ENCODE measurements at regions not wholly inside any gene's neighbourhood (a gene's known extent, or its start where the extent isn't known, plus 50 kb on each side); places are given as distances from the start of the nearest gene placed in this dataset.

- TF ChIP-seq CTCF (conservative IDR thresholded peaks at IDR 0.05; ENCODE audit: low read depth) = no peak
- H3K27ac ChIP-seq = no peak overlapping the region
- ChIA-PET POLR2A (ENCODE audit: low non-redundant PET) (no interaction called here), CTCF (no interaction called here)
- no peak for DNase-seq (ENCODE audit: low spot score)
Measured at GRCh38 chr7:26097837-26098668, 53.9 kb upstream of the NFE2L3 start.

GRCh38 chr7:26099236-26099635 lies 52.8 kb upstream of the NFE2L3 start:
- no peak for TF ChIP-seq CTCF (conservative IDR thresholded peaks at IDR 0.05; ENCODE audit: low read depth)
- ChIA-PET CTCF (interaction anchor here (0.7 kb wide), 1 partner anchor 10 kb away, joined by 3 read pairs; no protein-coding TSS in a partner anchor), POLR2A (ENCODE audit: low non-redundant PET) (no interaction called here)

GRCh38 chr7:26100406-26101339 lies 51.3 kb upstream of the NFE2L3 start:
- no peak for TF ChIP-seq CTCF (conservative IDR thresholded peaks at IDR 0.05; ENCODE audit: low read depth)
- CTCF ChIA-PET = interaction anchor here (0.6 kb wide), 1 partner anchor 98 kb away, joined by 3 read pairs; no protein-coding TSS in a partner anchor
- DNase-seq (ENCODE audit: low spot score) = no peak
- POLR2A ChIA-PET (ENCODE audit: low non-redundant PET) = no interaction called here
- no peak overlapping the region for H3K27ac ChIP-seq

More at GRCh38 chr7:26099236-26099635, 52.8 kb upstream of the NFE2L3 start:
- no peak for DNase-seq (ENCODE audit: low spot score)
- H3K27ac ChIP-seq = no peak overlapping the region

GRCh38 chr7:26101361-26102151 lies 50.4 kb upstream of the NFE2L3 start:
- no peak overlapping the region for H3K27ac ChIP-seq
- ChIA-PET POLR2A (ENCODE audit: low non-redundant PET) (no interaction called here), CTCF (interaction anchor here (0.6 kb wide), 1 partner anchor 98 kb away, joined by 3 read pairs; no protein-coding TSS in a partner anchor)
- TF ChIP-seq CTCF (conservative IDR thresholded peaks at IDR 0.05; ENCODE audit: low read depth) = no peak
- DNase-seq (ENCODE audit: low spot score) = no peak

GRCh38 chr7:26102176-26102575 lies 49.8 kb upstream of the NFE2L3 start:
- ChIA-PET CTCF (no interaction called here), POLR2A (ENCODE audit: low non-redundant PET) (no interaction called here)
- no peak overlapping the region for H3K27ac ChIP-seq
- no peak for DNase-seq (ENCODE audit: low spot score)
- no peak for TF ChIP-seq CTCF (conservative IDR thresholded peaks at IDR 0.05; ENCODE audit: low read depth)

Data from RWPE1 (cell line).